Heart left ventricle (tissue), 13 donors: ENCODE measurements at regions not wholly inside any gene's neighbourhood (a gene's known extent, or its start where the extent isn't known, plus 50 kb on each side); places are given as distances from the start of the nearest gene placed in this dataset.
"Not testable (repeated sequence)": the region's sequence is repeated elsewhere in the genome, so short reads cannot be mapped to it uniquely, and the experiment has no call there.

Source experiments
- CTCF ChIP-seq, 12 donors: fragments of 200-600 bp; sonication (generic) in 4 of 12; IDR thresholded peaks; one replicate each; pipeline versions ENCODE4 v1.5.0 to v1.8.0; 2018 to 2022; ENCODE audit warnings: antibody characterized with exemption in 12 of 12, mild to moderate bottlenecking in 5 of 12
- POLR2A ChIP-seq, 2 donors: fragments of 450-650 bp; IDR thresholded peaks; one replicate each; pipeline ENCODE4 v1.6.1; 2017; ENCODE audit warnings: antibody characterized with exemption in 2 of 2, mild to moderate bottlenecking in 2 of 2, moderate library complexity in 2 of 2
- donor health status: ischemic (EF 13 %, LVEDD 7.1; RV severe dilation, severe dysfunction).
- donor health status: DM: no; HTN: yes; CAD: no.
- donor health status: DM: no; HTN: no; CAD: no.
- donor health status: ischemic (EF 25% LVEDD 6.9; RV normal size, moderate dysfunction).
- donor health status: ischemic (EF 25% LVEDD 5.7; RV mildly dilated, moderate dysfunction).
- donor health status: ischemic (EF 35%, LVEDD 5.7; RV mildly dilated, moderate dysfunction).
- donor health status: nonischemic (EF 11% LVEDD 7.7; RV severe dilation, severe dysfunction).
- donor health status: DM: yes; HTN: yes; CAD: no.
- donor health status: PGD.
- donor health status: ischemic (EF 29% LVEDD 5.4; RV normal size, mild dysfunction).
- donor health status: nonischemic (EF 23%, LVEDD 6.1; RV moderate dilation, normal function).

- TF ChIP-seq CTCF, POLR2A (IDR thresholded peaks at IDR 0.05): not testable (repeated sequence)
Observed at GRCh38 chrY:26057949-26058348, 436.0 kb downstream of the CDY1 start.
